Loucy (cell line): ENCODE measurements at regions not wholly inside any gene's neighbourhood (a gene's known extent, or its start where the extent isn't known, plus 50 kb on each side); places are given as distances from the start of the nearest gene placed in this dataset.

ENCODE experiments used
- CTCF ChIP-seq: fragments of 200-600 bp; sonication (generic); conservative IDR thresholded peaks from 2 replicates; pipeline ENCODE4 v1.5.1; 2014; ENCODE audit warnings: mild to moderate bottlenecking, antibody characterized with exemption, low read length
- EZH2phosphoT487 ChIP-seq: fragments of 200-600 bp; IDR thresholded peaks from 2 replicates; pipeline ENCODE4 v1.6.1; 2018; ENCODE audit warnings: antibody characterized with exemption, mild to moderate bottlenecking, moderate library complexity, borderline replicate concordance

DNA sequence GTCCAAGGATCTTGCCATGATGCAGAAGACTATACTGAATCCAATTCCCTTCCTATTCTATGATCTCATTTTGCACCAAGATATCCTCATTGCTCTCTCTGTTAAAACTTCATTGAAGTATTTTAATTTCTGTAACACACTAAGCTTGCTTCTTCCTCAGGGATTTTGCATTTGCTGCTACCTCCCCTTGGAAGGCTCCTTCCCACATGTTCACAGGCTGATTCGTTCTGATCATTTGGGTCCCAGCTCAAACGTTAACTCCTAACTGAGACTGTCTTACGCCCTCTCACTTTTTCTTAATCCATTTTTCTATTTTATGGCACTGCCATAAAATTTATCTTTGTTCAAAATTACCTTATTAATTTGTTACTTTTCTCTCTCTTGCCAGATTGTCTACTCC is 713.0 kb upstream of the LRRC4C start:
- no peak for TF ChIP-seq CTCF
- TF ChIP-seq EZH2phosphoT487: no peak
